ENCODE measurements at regions not wholly inside any gene's neighbourhood (a gene's known extent, or its start where the extent isn't known, plus 50 kb on each side); places are given as distances from the start of the nearest gene placed in this dataset.
A peak's percentile ranks its signal among the peaks of the same experiment; 100 is the strongest.

DNA sequence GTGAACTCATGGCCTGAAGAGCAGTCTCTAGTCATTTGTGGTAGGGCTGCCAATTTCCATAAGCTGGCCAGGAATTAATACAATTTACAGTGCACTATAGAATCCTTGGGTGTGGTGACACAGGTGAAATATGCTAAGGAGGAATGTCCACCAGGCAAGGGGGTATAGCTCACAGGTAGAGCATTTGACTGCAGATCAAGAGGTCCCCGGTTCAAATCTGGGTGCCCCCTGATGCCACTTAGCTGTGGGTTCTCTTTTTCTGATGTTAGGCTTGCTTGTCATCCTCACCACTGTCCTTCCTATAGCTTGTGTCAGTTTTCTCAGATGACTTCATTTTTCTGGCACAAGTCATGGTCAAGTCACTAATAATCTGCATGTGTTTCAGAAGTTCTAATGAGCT lies 108.7 kb downstream of the ZNF467 start:
- H3K9me3 ChIP-seq = peaks cover 0 to 9% (median 3%) of the 10 kb centered on the region in 8 donors
- no peak overlapping the region for H3K4me3 ChIP-seq
- no peaks in the 10 kb centered on the region for H3K36me3 ChIP-seq
- DNase-seq = no peak
- WGBS, 5 donors = 57 to 94% (median 75%) methylated on average over 1 of the region's 1 CpG
- peaks cover 0 to 20% (median 0%) of the 10 kb centered on the region in 7 donors for H3K27me3 ChIP-seq (replicated peaks in 1 of 7)
- H3K27ac ChIP-seq = no peak overlapping the region
- TF ChIP-seq CTCF (IDR thresholded peaks at IDR 0.05 in 8 of 11, conservative IDR thresholded peaks at IDR 0.05 in 3 of 11) (no peak), POLR2AphosphoS5 (IDR thresholded peaks at IDR 0.05) (no peak), POLR2A (IDR thresholded peaks at IDR 0.05) (no peak)
- intact Hi-C loops (cut with DNase I; ENCODE audit: low total_unique reads) = loop anchor here (10.0 kb wide), 1 partner anchor 130 kb away; no protein-coding TSS in a partner anchor
- H3K4me1 ChIP-seq = no peaks in the 10 kb centered on the region

- intact Hi-C loops (cut with DNase I; ENCODE audit: low total_unique reads) = loop anchor here (10.0 kb wide), 1 partner anchor 131 kb away; no protein-coding TSS in a partner anchor
- 69 to 92% (median 75%) methylated on average over 5 of the region's 5 CpGs for WGBS, 5 donors
- no peak overlapping the region for H3K27ac ChIP-seq
- no peak for DNase-seq
- no peak overlapping the region for H3K4me3 ChIP-seq
- H3K36me3 ChIP-seq = no peaks in the 10 kb centered on the region
- no peak for TF ChIP-seq POLR2AphosphoS5 (IDR thresholded peaks at IDR 0.05)
- no peak for TF ChIP-seq POLR2A (IDR thresholded peaks at IDR 0.05)
- TF ChIP-seq CTCF (IDR thresholded peaks at IDR 0.05 in 8 of 11, conservative IDR thresholded peaks at IDR 0.05 in 3 of 11) = no peak
- no peaks in the 10 kb centered on the region for H3K4me1 ChIP-seq
- H3K9me3 ChIP-seq = peaks cover 0 to 9% (median 3%) of the 10 kb centered on the region in 8 donors
- peaks cover 0 to 20% (median 0%) of the 10 kb centered on the region in 7 donors for H3K27me3 ChIP-seq (replicated peaks in 1 of 7)
These were observed 109.2 kb downstream of the ZNF467 start for GRCh38 chr7:149664176-149664575.

- no peak overlapping the region for H3K4me3 ChIP-seq
- WGBS, 5 donors = 55 to 66% (median 57%) methylated on average over 5 of the region's 5 CpGs
- DNase-seq = peak; percentile 83
- intact Hi-C loops (cut with DNase I; ENCODE audit: low total_unique reads) = loop anchor here (10.0 kb wide), 1 partner anchor 132 kb away; no protein-coding TSS in a partner anchor
- H3K9me3 ChIP-seq = peaks cover 0 to 9% (median 3%) of the 10 kb centered on the region in 8 donors
- H3K27me3 ChIP-seq (replicated peaks in 1 of 7) = peaks cover 0 to 20% (median 0%) of the 10 kb centered on the region in 7 donors
- no peak overlapping the region for H3K27ac ChIP-seq
- no peaks in the 10 kb centered on the region for H3K4me1 ChIP-seq
- H3K36me3 ChIP-seq = no peaks in the 10 kb centered on the region
- peak in 8 of 11 experiments; percentile 12 to 68 (median 51) for TF ChIP-seq CTCF (IDR thresholded peaks at IDR 0.05 in 8 of 11, conservative IDR thresholded peaks at IDR 0.05 in 3 of 11)
- no peak for TF ChIP-seq POLR2AphosphoS5 (IDR thresholded peaks at IDR 0.05)
These were observed 110.7 kb downstream of the ZNF467 start for GRCh38 chr7:149662591-149663095.

- Histone ChIP-seq H3K4me1 (no peaks in the 10 kb centered on the region), H3K36me3 (no peaks in the 10 kb centered on the region), H3K9me3 (peaks cover 0 to 40% (median 20%) of the 10 kb centered on the region in 8 donors), H3K27me3 (replicated peaks in 1 of 7) (peaks cover 0 to 8% (median 0%) of the 10 kb centered on the region in 7 donors), H3K4me3 (no peak overlapping the region), H3K27ac (no peak overlapping the region)
- TF ChIP-seq POLR2AphosphoS5 (IDR thresholded peaks at IDR 0.05) = no peak
- TF ChIP-seq POLR2A (IDR thresholded peaks at IDR 0.05) = no peak
- TF ChIP-seq CTCF (IDR thresholded peaks at IDR 0.05 in 8 of 11, conservative IDR thresholded peaks at IDR 0.05 in 3 of 11) = no peak
- 58 to 84% (median 70%) methylated on average over 1 of the region's 1 CpG for WGBS, 5 donors
- intact Hi-C loops (cut with DNase I; ENCODE audit: low total_unique reads) = no loop called here
- no peak for DNase-seq
These were observed 117.6 kb downstream of the ZNF467 start for GRCh38 chr7:149655784-149656183.

Data from spleen (tissue), 11 donors.